GM18873 (cell line): ENCODE measurements at regions not wholly inside any gene's neighbourhood (a gene's known extent, or its start where the extent isn't known, plus 50 kb on each side); places are given as distances from the start of the nearest gene placed in this dataset.
"Not testable (repeated sequence)": the region's sequence is repeated elsewhere in the genome, so short reads cannot be mapped to it uniquely, and the experiment has no call there.

Experiments
- ATAC-seq: cut with Tn5 transposase; IDR thresholded peaks from one replicate; pipeline ENCODE4 v1.9.1; 2021; ENCODE audit warnings: mild to moderate bottlenecking, moderate library complexity, moderate number of reproducible peaks; ENCODE audit not compliant: unreplicated experiment, low FRiP score

DNA sequence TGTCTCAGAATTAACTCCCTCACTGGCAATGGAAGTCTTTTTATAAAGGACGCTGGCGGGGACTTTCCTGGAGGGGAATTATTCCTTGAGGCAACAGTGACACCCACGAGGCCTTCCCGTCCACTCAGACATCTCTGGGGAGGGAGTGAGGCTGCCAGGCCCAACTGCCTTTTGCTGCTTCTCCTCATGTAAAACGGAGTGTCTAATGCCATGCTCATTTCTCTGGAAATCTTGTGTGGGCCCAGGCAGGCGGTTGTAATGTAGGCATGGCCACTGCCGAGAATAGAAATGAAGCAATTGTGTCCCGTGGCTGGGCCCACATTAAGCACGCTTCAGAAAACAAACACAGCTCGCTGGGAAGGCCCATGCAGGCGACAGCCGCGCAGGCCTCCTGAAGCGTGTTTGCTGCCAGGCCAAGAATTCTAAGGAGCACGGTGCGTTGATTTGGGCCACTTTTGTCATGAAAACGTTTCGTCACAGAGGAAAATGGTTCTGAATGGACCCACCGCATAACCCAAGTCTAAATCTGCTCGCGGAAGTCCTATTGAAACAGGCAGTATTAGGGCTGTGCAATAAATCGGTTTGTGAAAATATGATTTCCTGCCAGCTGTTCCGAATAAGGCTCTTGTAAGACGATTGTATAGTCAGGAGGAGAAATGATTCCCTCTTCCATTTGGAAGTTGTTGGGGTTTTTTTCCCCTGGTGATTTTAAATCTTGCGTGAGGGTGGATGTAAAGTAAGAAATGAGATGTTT lies 104.2 kb upstream of the CHST15 start:
- no peak for ATAC-seq

DNA sequence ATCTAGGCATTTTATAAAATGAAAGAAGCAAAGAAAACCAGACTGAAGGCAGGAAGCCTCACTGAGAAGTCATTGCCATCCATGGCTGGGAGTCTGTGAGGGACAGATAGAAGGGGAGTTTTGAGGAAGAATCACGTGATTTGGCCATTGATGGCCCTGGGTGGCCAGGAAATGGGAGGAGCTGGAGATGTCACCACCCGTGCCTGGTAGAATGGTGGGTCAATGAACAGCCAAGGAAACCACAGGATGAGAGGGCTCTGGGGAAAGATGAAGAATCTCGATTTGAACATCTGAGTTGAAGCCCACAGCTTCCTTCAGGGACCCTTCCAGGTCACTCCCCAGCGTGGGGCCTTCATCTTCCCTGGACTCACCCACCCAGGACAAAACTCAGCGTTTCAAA lies 103.3 kb upstream of the CHST15 start:
- no peak for ATAC-seq

DNA sequence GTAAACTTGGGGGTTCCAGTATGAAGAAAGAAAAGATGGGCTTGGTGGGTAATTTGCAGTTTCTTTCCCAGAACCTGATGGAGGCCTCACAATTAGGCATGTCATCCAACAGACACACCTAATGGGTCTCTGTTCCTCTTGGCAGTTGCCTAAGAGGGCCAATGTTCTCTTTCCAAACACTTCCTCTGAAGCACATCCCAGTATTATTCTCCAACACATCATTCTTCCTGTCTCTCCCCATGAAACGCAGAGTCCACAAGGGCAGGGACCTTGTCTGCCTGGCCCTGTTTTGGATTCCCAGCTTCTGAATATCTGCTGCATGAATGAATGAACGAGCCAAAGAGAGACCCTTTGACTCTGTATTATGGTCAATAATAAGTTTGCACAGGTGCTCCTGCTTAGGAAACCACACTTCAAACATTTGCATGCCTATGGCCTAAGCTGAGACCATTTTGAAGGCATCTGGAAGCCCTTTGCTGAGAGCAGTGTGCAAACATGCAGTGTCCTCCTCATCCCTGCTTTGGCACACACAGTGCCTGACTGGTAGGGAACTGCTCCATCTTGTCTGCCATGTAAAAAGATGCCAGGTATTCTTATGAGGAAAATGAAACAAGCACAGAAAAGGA lies 100.9 kb upstream of the CHST15 start:
- no peak for ATAC-seq

DNA sequence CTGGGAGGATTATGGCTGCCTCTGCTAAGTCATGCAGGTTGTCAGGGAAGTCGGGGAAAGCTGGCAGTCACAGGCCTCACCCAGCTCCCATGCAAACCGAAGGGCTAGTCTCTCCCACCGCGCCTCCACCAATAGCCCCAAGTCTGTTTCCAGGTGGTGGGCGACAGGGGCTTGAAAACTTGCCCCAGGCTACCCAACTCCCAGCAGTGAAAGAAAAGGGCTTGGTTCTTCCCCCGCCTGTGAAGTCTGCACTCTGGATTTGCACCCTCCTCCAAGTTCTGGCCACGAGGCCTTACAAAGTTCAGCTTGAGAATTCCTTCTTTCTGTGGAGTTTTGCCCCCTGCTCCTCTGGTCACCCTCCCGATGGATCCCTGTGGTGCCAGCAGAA lies 99.9 kb upstream of the CHST15 start:
- ATAC-seq: no peak

DNA sequence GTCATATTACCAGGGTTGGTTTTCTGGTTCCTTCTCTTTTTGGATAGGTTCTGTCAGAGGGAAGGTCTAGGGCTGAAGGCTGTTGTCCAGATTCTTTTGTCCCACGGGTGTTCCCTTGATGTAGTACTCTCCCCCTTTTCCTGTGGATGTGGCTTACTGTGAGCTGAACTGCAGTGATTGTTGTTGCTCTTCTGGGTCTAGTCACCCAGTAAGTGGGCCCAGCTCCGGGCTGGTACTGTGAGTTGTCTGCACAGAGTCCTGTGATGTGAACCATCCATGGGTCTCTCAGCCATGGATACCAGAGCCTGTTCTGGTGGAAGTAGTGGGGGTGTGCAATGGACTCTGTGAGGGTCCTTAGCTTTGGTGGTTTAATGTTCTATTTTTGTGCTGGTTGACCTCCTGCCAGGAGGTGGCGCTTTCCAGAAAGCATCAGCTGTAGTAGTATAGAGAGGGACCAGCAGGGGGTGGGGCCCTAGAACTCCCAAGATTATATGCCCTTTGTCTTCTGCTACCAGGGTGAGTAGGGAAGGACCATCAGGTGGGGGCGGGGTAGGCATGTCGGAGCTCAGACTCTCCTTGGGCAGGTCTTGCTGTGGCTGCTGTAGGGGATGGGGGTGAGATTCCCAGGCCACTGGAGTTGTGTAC lies 99.4 kb upstream of the CHST15 start:
- not testable (repeated sequence) for ATAC-seq

DNA sequence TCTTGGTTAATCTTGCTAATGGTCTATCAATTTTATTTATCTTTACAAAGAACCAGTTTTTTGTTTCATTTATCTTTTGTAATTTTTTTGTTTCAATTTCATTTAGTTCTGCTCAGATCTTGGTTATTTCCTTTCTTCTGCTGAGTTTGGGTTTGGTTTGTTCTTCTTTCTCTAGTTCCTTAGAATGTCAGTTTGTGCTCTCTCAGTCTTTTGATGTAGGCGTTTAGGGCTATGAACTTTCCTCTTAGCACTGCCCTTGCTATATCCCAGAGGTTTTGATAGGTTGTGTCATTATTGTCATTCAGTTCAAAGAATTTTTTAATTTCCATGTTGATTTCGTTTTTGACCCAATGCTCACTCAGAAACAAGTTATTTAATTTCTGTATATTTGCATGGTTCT lies 97.1 kb upstream of the CHST15 start:
- not testable (repeated sequence) for ATAC-seq

DNA sequence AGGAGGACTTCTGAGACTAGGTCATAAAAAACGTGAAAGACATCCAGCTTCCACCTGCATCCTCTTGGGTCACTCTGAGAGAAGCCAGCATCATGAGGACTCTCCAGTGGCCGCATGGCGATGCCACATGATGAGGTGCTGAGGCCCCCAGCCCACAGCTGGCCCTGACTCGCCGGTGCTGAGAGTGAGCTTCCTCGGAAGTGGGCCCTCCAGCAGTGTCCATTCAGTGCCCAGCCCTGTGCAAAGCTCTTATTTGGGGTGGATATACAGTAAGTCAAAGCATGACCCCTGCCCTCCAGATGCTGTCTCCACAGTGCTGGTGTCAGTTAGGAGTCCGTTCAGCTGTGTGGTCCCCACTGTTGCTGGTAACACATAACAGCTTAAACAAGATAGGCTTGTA lies 93.6 kb upstream of the CHST15 start:
- ATAC-seq: no peak

DNA sequence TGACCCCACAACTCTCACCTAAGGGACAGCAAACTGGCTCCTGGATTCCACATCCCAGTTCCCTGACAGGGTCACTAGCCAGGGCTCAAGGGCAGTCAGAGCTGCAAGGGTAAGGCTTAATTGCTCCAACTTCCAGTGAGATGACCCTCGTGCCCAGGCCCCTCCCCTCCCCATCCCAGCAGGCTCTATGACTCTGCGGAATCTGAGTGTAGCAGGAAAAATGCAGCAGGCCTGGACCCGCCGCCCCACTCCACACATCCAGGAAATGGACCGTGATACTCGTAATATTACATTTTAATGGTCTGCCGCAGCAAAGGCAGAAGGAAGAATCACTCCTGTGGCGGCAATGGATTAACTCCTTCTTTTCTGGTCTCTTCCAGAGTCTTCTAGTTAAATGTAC lies 91.7 kb upstream of the CHST15 start:
- no peak for ATAC-seq

DNA sequence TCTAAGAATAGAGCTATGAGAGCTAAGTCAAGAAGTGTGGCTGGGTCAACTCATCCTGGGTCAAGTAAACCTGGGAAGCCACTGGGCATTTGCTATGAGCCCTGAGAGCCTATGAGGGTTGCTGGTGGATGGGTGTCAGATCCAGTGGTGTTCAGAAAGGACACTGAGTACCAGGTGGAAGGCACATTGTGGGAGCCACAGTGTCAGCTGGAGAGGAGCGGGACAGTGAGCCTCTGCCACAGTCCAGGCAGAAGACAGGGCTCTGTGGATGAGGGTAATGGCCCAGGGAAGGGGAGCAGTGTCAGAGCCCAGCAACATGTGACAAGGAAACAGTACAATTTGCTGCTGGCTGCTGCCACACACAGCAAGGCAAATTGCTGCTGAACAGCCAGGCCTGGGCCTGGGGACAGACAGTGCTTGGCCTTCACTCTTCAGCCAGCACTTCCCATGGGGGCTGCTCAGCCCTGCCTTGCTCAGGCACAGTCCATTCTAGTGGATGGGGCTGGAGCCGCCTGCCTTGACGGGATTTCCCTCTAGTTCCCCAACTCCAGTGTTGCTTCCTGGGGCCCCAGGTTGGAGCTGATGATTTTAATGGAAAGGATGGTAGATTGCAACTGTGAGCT lies 90.9 kb upstream of the CHST15 start:
- ATAC-seq: no peak

DNA sequence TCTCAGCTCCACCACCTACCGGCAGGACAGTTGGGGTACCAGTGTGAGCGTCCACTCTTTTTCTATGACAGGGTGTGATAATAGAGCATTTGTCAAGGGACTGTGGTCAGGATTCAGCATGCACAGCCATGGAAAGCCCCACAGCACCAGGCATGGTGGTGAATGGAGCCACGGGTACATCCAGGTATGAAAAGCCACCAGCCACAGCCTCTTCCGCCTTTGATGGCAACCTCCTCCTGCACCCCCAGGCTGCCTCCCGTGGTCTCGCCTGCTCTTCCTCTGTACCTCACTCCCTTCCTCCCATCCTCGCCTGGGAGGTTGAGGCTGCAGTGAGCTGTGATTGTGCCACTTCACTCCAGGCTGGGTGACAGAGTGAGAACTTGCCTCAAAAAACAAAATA lies 90.2 kb upstream of the CHST15 start:
- no peak for ATAC-seq

DNA sequence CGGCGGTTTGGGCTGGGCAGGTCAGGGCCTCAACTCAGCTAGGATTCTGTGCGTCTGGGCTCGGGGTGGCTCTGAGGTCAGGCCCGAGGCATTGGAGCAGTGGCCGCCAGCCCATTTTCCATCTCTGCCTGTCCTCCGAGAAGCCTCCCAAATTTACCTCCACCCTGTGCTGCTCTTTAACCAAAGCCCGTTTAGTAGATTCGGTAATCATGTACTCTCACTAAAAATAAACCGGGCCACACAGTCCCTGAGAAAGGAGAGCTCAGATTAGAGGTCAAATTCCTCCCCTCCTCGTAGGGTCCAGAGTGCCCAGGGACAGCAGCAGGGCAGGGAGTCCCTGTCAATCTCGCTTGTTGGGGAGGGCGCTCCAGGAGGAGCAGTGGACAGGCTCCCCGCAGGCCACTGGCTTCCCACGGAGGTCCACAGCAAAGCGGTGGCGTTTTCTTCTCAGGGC lies 88.7 kb upstream of the CHST15 start:
- ATAC-seq: no peak

DNA sequence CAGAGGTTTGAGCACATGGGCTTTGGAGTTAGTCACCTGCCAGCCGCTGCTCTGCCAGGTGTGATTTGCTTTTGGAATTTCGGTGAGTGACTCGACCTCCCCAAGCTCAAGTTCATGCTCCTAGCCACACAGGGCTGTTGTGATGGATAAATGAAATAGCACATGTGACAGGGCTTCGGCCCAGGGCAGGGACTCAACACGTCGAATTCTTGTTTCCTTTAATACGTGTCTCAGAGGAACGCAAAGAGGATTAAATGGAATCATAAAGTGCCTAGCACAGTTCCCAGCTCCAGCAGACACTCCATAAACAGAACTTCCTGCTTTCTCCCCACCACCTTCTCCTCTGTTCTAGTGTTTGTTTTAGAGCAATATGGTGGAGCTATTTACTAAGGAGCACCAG lies 88.3 kb upstream of the CHST15 start:
- ATAC-seq: no peak

DNA sequence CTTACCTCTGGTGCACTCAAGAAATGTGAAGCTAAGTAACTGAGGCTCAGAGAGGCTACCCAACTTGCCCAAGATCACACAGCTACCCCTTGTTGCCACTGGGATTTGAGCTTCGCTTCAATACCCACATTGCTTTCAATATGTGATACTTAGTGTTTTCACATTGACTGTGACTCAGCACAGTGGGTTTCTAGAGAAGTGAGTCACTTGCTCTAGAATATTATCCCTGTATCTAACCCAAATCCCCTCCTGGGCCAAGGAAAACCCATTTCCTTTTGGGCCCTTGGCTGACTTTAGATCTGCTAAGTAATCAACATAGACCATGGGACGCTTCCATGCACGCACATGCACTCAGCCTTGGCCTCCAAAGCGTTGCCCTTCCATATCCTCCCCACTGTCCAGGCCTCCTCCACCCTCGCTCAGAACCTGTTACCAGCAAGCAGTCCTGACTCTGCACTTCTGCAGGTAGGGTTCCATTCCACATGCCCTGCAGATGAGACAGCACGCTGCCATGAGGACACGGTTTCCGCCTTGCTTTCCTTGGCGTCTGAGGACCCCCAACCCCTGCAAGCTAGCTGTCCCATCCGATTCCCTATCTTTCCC lies 87.7 kb upstream of the CHST15 start:
- ATAC-seq: no peak

DNA sequence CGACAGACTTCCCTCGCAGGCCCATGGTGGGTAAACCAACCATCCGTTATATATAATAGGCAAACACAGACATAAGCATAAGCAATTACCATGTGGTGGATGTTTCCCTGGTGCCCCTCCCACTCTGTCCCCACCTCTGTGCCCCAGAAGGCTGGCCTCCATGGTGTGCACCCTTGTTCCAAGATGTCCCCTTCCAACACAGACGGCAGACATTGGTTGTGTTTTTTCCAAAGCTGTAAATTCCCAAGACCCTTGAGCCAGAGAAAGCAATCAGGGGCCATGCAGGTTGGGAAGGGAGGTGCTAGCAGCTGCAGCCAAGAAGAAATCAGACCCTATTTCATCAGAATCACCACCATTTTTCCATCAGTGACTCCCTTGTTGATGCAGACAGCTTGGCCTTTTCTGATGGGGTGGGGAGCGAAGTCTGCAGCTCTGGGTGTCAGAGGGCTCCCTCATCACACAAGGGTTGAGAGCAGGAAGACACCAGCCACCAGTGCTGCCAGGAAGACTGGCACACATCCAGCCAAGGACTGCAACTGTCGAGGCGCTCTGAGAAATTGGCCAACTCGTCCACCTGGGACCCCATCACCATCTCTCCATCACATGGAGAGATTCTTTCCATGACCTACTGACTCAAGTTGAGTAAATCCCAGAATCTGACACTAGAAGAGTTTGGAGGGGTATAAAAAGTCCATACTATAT lies 86.8 kb upstream of the CHST15 start:
- ATAC-seq: no peak

DNA sequence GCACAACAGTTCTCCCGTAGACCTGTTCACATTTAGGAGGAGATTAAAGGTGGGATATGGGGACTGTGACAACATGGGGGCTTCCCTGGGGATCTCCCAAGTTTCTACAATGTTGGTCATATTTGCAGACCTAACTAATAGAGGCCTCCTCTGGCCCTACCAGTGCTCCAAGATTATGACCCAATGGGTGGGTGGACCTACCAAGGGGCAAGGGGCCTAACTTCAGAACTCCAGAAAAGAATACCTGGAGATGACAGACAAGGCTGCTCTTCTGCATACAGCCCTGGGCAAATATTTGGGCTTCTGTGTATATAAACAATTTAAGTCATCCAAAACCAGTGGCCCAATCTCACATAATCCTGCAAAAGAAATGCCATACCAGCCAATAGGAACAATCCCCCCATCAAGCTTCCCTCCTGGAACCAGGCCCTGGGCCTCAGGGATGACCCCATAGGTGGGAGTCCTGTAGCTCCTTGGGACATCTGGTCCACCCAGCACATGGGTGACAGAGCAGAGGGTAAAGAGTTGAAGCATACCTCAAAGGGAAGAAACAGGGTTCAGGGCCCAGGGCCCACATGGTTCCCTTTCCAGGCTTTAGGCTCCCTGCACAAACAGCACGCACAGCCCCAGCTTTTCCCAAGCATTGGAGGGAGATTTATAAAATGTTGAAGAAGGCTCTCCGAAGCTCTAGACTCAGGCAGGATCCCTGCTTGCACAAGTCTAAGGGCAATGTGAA lies 86.1 kb upstream of the CHST15 start:
- no peak for ATAC-seq

DNA sequence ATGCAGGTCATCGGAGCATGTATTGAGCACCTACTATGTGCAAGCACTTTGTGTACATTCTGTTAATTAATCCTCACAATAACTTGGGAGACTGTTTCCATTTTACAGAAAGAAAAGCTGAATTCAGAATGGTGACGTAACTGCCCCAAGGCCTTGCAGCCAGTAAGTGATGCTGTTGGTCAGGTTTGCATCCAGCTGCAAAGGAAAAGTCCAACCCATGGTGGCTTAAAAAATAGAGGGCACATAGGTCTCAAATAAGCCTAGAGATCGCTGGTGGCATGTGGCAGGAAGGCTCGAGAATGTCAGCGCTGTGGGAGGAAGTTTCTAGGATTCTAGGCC lies 83.8 kb upstream of the CHST15 start:
- ATAC-seq: no peak

DNA sequence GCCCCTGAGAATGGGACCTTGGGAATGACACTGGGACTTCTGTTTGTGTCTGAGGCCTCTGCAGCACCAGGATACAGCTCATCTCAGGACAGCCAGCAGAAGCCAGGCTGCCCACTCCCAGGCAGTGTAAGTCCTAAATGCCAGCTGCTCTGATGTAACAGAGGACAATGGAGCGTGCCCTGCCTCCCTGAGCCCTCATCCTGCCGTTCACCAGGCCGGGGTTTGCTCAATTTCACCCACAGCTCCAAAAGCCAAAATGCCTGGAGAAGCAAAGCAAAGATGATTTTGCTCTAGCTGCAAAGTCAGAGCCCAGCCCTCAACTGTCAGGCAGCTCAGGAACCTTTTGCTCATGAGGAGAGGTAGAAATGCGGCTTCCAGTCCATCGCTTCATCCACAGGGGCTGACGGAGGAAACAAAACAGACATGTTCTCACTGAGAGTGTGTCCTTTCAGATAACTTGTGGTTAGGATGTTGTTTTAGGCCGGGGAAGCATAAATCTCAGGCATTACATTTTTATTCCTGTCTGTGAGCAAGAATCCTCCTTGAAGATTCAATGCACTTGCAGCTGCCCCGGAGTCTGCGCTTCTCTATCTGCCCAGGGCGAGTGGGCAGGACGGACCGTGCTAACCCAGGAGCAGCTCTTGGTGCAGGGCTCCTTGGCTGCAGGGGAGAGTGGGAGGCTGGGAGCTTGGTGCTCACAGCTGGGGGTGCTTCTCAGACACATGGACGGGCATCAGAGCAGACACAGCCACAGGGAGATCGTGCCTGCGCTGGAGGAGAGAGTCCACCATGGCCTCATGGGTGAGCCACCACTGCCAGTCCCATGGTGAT lies 83.2 kb upstream of the CHST15 start:
- ATAC-seq: no peak

DNA sequence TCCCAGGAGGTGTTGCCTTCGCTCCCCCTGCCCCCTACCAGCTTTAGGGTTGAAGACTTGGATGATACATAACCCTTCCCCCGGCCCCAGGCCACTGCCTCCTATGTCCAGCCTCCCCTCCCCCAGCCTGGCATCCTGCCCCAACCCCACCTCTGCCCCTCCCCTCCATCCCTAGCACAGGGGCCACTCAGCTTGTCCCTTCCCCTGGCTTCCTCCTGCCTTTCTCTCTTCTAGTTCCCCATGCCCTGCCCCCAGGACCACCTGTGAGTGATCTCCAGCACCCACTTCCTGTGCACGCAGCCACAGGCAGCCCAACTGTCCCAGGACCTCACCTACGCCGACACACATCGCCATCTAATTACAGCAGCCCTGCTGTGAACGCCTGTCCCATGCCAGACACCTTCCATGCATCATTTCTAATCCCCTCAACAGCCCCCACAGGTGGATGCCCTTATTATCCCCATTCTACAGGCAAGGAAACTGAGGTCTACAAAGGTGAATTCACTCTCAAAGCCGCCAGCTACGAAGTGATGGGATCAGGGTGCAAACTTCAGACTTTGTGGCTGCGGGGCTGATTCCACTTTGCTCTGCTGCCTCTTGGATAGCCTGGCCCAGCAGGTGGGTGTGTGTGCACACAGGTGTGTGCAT lies 82.4 kb upstream of the CHST15 start:
- ATAC-seq: no peak
